ENCODE measurements at regions not wholly inside any gene's neighbourhood (a gene's known extent, or its start where the extent isn't known, plus 50 kb on each side); places are given as distances from the start of the nearest gene placed in this dataset.
"Not testable (repeated sequence)": the region's sequence is repeated elsewhere in the genome, so short reads cannot be mapped to it uniquely, and the experiment has no call there.

- Mint-ChIP-seq H3K36me3 (ENCODE audit: low read depth) (peaks cover 28% of the 10 kb centered on the region), H3K27ac (peak overlapping the region; percentile 48 to 84 (median 68))
- H3K4me1 Mint-ChIP-seq; H3K9me3 Mint-ChIP-seq; H3K4me3 Mint-ChIP-seq; H3K27me3 Mint-ChIP-seq (ENCODE audit: low read depth): not testable (repeated sequence)
Measured at GRCh38 chr7:128561116-128561722, 84.7 kb downstream of the METTL2B start.

DNA sequence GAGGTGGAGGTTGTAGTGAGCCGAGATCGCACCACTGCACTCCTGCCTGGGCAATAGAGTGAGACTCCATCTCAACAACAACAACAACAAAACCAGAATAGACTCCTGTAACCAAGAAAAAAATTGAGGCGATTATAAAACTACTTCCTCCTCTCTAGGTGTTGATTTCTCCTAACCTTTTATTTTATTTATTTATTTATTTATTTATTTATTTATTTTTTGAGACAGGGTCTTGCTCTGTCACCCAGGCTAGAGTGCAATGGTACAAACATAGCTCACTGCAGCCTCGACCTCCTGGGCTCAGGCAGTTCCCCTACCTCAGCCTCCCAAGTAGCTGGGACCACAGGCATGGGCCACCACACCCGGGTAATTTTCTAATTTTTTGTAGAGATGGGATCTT is 86.2 kb downstream of the METTL2B start:
- not testable (repeated sequence) for H3K27ac Mint-ChIP-seq; H3K9me3 Mint-ChIP-seq; H3K27me3 Mint-ChIP-seq (ENCODE audit: low read depth); H3K4me3 Mint-ChIP-seq; H3K4me1 Mint-ChIP-seq
- H3K36me3 Mint-ChIP-seq (ENCODE audit: low read depth) = peaks cover 28% of the 10 kb centered on the region

- H3K27ac Mint-ChIP-seq; H3K4me3 Mint-ChIP-seq; H3K9me3 Mint-ChIP-seq; H3K4me1 Mint-ChIP-seq; H3K27me3 Mint-ChIP-seq (ENCODE audit: low read depth): not testable (repeated sequence)
- H3K36me3 Mint-ChIP-seq (ENCODE audit: low read depth) = peaks cover 31% of the 10 kb centered on the region
Measured at GRCh38 chr7:128564123-128564700, 87.7 kb downstream of the METTL2B start.

DNA sequence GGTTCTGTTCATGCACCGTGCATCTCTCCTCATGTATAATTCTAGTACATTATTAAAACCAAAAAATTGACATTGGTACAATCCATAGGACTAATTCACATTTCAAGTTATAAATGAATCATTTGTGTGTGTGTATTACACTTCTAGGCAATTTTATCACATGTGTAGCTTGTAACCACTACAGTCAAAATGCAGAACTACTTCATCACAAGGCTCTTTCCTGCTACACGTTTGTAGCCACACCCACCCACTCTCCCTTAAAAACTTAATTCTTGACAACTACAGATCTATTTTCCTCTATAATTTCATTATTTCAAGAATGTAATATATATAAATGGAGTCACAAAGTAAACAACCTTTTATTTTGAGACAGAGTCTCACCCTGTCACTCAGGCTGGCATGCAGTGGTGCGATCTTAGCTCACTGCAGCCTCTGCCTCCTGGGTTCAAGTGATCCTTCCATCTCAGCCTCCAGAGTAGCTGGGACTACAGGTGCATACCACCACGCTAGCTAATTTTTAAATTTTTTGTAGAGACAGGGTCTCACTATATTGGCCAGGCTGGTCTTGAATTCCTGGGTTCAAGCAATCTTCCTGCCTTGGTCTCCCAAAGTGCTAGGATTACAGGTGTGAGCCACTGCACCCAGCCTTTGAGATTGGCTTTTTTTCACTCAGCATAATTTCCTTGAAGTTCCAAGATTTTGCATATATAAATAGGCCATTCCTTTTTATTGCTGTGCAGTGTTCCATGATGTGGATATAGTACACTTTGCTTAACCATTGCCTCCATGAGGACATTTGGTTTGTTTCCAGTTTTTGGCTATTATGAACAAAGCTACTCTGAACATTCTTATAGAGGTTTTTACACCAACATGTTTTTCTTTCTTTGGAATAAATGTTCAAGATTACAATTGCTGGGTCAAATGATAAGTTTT is 88.7 kb downstream of the METTL2B start:
- H3K36me3 Mint-ChIP-seq (ENCODE audit: low read depth) = peaks cover 31% of the 10 kb centered on the region
- H3K9me3 Mint-ChIP-seq; H3K27ac Mint-ChIP-seq; H3K4me3 Mint-ChIP-seq; H3K27me3 Mint-ChIP-seq (ENCODE audit: low read depth); H3K4me1 Mint-ChIP-seq: not testable (repeated sequence)

DNA sequence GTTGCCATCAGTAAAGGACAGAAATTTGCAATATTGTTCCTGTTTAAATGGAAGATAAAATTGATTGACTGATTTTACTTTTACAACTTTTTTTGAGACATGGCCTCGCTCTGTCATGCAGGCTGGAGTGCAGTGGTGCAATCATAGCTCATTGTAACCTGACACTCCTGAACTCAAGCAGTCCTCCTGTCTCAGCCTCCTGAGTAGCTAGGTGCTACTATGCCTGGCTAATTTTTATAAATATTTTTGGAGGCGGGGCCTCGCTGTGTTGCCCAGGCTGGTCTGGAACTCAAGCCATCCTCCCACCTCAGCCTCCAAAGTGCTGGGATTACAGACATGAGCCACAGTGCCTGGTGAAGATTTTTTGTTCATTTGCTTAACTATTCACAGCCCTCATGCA is 96.8 kb upstream of the GARIN1A start:
- peaks cover 65% of the 10 kb centered on the region for H3K36me3 Mint-ChIP-seq (ENCODE audit: low read depth)
- not testable (repeated sequence) for H3K9me3 Mint-ChIP-seq; H3K4me3 Mint-ChIP-seq; H3K4me1 Mint-ChIP-seq; H3K27me3 Mint-ChIP-seq (ENCODE audit: low read depth); H3K27ac Mint-ChIP-seq

- not testable (repeated sequence) for H3K4me3 Mint-ChIP-seq; H3K9me3 Mint-ChIP-seq; H3K4me1 Mint-ChIP-seq; H3K27me3 Mint-ChIP-seq (ENCODE audit: low read depth); H3K27ac Mint-ChIP-seq
- H3K36me3 Mint-ChIP-seq (ENCODE audit: low read depth) = peaks cover 52% of the 10 kb centered on the region
Measured at GRCh38 chr7:128576953-128577352, 95.1 kb upstream of the GARIN1A start.

- H3K27ac Mint-ChIP-seq; H3K4me1 Mint-ChIP-seq; H3K4me3 Mint-ChIP-seq; H3K27me3 Mint-ChIP-seq (ENCODE audit: low read depth); H3K9me3 Mint-ChIP-seq: not testable (repeated sequence)
- H3K36me3 Mint-ChIP-seq (ENCODE audit: low read depth) = peaks cover 48% of the 10 kb centered on the region
Measured at GRCh38 chr7:128579843-128580242, 92.2 kb upstream of the GARIN1A start.

DNA sequence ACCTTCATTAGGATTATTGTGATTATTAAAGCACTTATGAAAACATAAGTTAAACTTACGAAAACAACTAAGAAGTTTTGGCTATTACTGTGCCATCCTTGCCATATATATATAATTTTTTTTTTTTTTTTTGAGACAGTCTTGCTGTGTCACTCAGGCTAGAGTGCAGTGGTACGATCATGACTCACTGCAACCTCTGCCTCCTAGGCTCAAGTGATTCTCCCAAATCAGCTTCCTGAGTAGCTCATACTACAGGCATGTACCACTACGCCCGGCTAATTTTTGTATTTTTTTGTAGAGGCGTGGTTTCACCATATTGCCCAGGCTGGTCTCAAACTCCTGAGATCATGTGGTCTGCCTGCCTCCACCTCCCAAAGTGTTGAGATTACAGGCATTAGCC is 91.0 kb upstream of the GARIN1A start:
- not testable (repeated sequence) for H3K4me3 Mint-ChIP-seq; H3K9me3 Mint-ChIP-seq; H3K27me3 Mint-ChIP-seq (ENCODE audit: low read depth); H3K27ac Mint-ChIP-seq; H3K4me1 Mint-ChIP-seq
- peaks cover 47% of the 10 kb centered on the region for H3K36me3 Mint-ChIP-seq (ENCODE audit: low read depth)

DNA sequence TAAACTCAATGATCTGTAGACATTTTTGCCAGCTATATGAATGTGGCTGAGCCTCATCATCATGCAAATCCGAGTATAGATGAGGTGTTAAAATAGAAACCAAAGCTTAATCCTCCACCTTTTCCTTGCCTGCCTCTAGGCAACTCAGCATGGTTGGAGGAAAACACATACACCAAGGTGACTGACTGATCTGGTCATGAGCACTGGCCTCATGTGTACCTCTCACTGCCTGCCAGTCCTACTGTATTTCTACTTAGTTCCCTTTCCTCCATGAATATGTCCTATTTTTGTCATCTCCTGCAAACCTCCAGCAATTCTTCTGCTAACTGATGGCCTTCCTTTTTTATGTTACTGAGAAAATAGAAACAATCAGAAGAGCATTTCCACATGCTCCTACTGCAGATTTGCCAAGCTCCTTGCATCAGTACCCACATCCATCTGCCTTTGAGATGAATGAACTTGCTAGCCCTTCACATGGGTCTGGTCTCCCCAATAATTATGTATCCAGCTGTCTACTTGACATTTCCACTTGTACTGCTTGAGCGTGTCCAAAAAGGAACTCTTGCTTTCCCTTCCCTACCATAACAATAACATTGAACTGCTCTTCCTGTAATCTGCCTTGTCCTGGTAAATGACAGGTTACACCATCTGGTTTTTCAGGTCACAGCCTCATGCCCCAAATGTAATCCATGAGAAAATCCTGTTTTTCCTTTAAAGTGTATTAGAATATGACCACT is 90.1 kb upstream of the GARIN1A start:
- not testable (repeated sequence) for H3K4me1 Mint-ChIP-seq; H3K4me3 Mint-ChIP-seq; H3K27me3 Mint-ChIP-seq (ENCODE audit: low read depth); H3K9me3 Mint-ChIP-seq; H3K27ac Mint-ChIP-seq
- H3K36me3 Mint-ChIP-seq (ENCODE audit: low read depth) = peaks cover 56% of the 10 kb centered on the region

GRCh38 chr7:128586715-128587114 is 85.4 kb upstream of the GARIN1A start:
- H3K4me3 Mint-ChIP-seq; H3K4me1 Mint-ChIP-seq; H3K9me3 Mint-ChIP-seq; H3K27ac Mint-ChIP-seq; H3K27me3 Mint-ChIP-seq (ENCODE audit: low read depth): not testable (repeated sequence)
- peaks cover 72% of the 10 kb centered on the region for H3K36me3 Mint-ChIP-seq (ENCODE audit: low read depth)

GRCh38 chr7:128591705-128592104 is 80.4 kb upstream of the GARIN1A start:
- no peak overlapping the region for H3K27ac Mint-ChIP-seq
- H3K4me1 Mint-ChIP-seq = no peaks in the 10 kb centered on the region
- no peak overlapping the region for H3K4me3 Mint-ChIP-seq
- TF ChIP-seq CTCF (IDR thresholded peaks at IDR 0.05; ENCODE audit: unreplicated experiment in 3 of 3) = no peak
- H3K9me3 Mint-ChIP-seq = peaks cover 2% of the 10 kb centered on the region
- H3K36me3 Mint-ChIP-seq (ENCODE audit: low read depth) = peaks cover 74% of the 10 kb centered on the region
- H3K27me3 Mint-ChIP-seq (ENCODE audit: low read depth) = no peaks in the 10 kb centered on the region

DNA sequence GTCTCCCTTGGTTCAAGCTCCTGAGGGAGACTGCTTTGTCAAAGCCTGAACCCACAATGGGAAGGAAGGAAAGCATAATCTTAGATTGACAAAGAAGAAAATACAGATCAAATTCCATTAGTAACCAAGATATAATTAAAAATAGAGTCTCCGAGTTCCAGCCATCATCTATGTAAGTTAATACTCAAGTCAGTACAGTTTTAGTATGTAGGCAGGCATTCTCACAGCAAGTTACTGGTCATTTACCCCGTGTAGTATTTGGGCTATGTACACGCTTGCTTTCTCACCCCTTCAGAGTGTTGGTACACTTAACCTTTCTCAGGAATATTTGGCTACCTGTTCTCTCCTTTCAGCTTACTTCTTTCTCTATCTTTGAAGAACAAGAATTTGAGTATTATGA is 79.9 kb upstream of the GARIN1A start:
- H3K27me3 Mint-ChIP-seq (ENCODE audit: low read depth); H3K9me3 Mint-ChIP-seq; H3K4me1 Mint-ChIP-seq; H3K4me3 Mint-ChIP-seq; H3K27ac Mint-ChIP-seq: not testable (repeated sequence)
- peaks cover 72% of the 10 kb centered on the region for H3K36me3 Mint-ChIP-seq (ENCODE audit: low read depth)

DNA sequence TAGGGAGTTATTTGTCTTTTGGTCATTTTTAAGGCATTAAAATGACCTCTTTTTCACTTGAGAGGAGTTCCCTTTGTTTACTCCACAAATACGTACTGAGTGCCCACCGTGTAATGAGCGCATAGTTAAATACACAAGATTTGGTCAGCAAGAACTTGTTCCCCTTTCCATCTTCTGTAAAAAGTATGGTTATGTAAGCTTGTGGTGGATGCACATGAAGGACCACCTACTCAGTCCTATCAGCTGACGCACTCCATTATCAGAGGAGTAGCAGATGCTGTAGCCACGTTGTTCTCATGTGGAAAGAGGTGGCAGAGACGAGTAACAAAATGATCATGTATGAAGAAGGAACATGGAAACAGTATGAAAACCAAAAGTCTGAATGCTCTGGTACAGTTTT is 78.0 kb upstream of the GARIN1A start:
- peaks cover 66% of the 10 kb centered on the region for H3K36me3 Mint-ChIP-seq (ENCODE audit: low read depth)
- H3K9me3 Mint-ChIP-seq; H3K4me1 Mint-ChIP-seq; H3K27me3 Mint-ChIP-seq (ENCODE audit: low read depth); H3K27ac Mint-ChIP-seq; H3K4me3 Mint-ChIP-seq: not testable (repeated sequence)

All from nephron (organoid).